Activated CD8-positive, alpha-beta memory T cell treated with anti-CD3 and anti-CD28 coated beads, Interleukin-2, amount 50 U/mL, for 1 hour (primary cell): ENCODE measurements at regions not wholly inside any gene's neighbourhood (a gene's known extent, or its start where the extent isn't known, plus 50 kb on each side); places are given as distances from the start of the nearest gene placed in this dataset.

Experiments
- DNase-seq: peaks from one replicate; pipeline ENCODE4 v3.0.0-alpha.2; 2020; ENCODE audit errors: extremely low read depth

- DNase-seq = no peak
Measured at GRCh38 chr2:220051716-220052115, 424.3 kb downstream of the SLC4A3 start.

- DNase-seq = no peak
Measured at GRCh38 chr2:220053919-220054318, 426.5 kb downstream of the SLC4A3 start.

DNA sequence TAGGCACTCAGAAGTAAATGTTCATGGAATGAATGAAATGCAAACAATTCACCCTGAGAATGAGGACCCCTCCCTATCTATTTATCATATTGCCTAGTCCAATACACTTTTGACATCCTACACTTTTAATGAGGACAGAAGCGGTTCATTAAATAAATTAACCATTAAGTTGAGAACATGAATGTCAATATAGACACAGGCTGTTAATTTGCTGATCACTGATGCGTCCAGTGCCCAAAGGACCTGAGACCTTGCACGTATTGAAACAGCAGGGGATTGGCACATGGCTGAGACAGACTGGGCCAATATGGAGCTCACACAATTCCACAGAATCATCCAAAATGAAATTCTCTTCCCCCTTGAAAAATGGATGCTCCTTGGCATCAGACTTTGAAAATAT is 430.0 kb downstream of the SLC4A3 start:
- DNase-seq = no peak

- no peak for DNase-seq
Measured at GRCh38 chr2:220057916-220058315, 430.5 kb downstream of the SLC4A3 start.

DNA sequence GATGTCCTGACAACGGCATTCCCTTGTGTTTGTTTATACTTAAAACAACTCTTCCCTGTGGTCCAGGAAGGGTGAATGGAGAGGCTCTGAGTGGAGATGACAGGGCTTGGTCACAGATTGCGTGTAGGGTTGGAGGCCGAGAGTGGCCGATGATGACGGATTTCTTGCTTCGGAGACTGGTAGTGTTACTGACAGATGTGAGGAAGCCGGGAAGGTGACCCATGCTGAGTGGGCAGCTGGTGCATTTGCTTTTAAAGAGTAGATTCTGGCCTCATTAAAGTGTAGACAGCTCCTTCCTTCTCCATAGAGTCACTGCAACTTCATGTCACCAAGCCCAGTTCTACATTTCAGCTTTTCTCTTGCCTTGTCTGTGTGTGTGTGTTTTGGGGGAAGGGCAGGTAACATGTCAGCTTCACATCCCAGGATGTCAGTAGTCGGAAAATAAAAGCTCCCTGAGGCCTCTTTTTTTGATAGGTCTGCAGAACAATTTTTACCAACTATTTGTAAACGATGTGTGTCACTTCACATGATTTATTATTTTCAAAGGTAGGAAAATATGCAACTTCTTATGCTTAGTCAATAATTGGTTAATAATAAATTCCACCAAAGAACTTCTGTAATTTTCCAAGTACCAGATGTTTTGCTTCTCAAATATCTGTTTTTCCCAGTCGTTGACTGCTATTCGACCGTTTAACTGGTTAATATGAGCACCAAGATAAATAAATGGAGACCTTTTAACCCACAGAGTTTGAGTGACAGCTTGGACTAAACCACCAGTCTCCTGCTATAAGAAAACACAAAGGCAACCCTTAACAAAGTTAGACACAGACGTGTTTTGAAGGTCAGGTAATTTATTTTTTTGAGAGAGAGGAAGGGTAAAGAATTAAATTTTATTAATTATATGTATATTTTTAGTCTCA is 436.9 kb downstream of the SLC4A3 start:
- no peak for DNase-seq

DNA sequence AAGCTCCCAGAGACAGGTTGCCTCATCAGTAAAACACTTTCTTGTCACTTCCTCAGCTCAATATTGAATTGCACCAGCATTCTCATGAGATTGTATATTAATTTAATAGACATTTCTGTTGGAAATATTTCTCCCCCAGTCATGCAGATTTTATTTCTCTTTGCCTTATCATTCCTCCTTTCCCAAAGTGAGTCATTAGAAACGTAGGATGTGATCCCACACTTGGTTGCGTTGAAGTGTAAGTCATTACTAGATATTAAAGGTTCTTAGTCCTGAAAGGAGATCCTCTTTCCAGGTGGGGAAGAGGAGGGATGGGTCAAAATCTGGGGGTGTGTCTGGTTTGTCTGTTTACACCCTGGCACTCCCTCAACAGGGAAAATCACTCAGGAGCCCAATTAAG is 438.2 kb downstream of the SLC4A3 start:
- no peak for DNase-seq

GRCh38 chr2:220068846-220069245 is 441.4 kb downstream of the SLC4A3 start:
- DNase-seq = no peak

DNA sequence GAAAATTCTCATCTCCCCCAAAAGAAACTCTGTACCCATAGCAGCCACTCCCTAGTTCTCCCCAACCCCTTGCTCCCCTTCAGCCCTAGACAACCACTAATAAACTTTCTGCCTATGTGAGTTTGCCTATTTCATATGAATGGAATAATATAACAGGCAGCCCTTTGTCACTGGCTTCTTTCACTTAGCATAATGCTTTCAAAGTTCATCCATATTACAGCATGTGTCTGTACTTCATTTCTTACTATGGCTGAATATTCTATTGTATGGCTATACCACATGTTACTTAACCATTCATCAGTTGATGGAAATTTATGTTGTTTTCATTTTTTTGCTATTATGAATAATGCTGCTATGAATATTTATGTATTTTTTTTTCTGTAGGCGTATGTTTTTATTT is 442.9 kb downstream of the SLC4A3 start:
- no peak for DNase-seq

DNA sequence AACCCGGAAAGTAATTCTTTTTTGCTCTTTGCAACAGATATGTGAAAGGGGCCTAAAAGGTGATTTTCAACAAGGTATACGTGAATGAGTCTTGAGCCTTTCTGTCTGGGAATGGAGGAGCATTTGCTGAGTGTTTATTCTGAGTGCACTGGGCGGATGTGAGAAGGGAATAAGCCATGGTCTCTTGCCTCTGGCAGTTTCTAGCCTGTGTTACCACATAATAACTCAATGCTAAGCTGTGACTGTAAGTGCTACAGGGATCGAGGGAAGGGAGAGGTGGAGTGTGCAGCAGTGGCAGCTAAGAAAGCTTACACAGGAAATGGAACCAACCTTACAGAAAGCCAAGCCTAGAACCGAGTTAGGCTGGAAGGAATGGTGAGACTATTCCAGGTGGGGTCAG is 444.3 kb downstream of the SLC4A3 start:
- no peak for DNase-seq

- DNase-seq = no peak
Measured at GRCh38 chr2:220072669-220073220, 445.3 kb downstream of the SLC4A3 start.

DNA sequence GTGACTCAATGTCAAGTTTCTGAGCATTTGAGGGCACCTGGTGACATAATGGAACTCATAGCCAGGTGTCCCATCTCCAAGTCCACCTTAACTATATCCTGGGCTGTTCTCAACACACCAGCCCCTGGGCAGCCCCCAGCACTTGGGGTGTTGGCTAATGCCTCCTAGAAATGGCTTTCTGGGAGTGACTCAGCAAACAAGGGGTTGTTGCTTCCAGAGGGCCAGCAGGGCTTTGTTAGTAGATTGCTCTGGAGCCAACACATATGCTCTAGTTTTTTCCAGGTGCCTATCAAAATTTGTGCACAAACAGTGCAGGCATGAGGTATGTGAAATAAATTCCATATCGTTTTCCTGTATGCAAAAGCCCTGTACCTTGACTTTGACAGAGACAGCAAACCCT is 448.4 kb downstream of the SLC4A3 start:
- DNase-seq = no peak

- DNase-seq = no peak
Measured at GRCh38 chr2:220076734-220077133, 449.3 kb downstream of the SLC4A3 start.

- no peak for DNase-seq
Measured at GRCh38 chr2:220077488-220077887, 450.1 kb downstream of the SLC4A3 start.

DNA sequence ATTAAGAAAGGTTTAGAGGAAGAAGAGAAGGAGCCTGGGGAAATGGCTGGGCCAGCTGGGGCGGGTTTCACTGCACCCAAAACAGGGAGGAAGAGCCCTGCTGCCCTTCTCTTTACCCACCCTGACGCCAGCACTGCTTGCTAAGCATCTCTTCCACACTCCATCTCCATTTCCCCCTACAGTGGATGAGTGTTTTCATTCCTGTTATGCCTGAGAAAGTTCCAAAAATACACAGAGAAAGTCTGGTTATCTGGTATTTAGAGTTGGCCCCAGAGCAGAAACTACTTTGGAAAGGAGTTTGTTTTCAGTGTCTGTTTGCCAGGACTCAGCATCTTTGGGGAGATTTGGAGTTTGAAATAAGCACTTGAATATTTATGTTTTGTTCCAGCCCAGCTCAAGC is 451.0 kb downstream of the SLC4A3 start:
- no peak for DNase-seq

GRCh38 chr2:220079595-220079994 is 452.2 kb downstream of the SLC4A3 start:
- no peak for DNase-seq

GRCh38 chr2:220081171-220081570 is 453.7 kb downstream of the SLC4A3 start:
- no peak for DNase-seq

GRCh38 chr2:220090050-220090449 is 462.6 kb downstream of the SLC4A3 start:
- no peak for DNase-seq

- DNase-seq = no peak
Measured at GRCh38 chr2:220096406-220096805, 469.0 kb downstream of the SLC4A3 start.

DNA sequence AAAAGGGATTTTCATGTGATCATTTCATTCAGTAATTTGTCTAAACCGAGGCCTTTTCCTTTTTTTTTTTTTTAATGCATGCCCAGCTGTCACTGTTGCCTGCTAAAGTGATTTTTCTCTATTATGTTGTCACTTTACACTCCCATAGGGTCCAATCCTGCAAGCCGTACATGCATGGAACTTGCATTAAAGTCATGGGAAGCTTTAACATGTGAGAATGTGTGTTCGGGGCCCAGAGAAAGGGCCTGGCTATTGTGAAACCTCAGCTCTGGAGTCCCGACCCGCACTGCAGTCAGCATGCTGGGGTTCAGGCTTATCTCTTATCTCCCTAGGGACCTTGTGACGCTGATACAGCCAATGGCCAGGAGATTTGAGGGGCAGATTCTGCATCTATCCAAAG is 474.6 kb downstream of the SLC4A3 start:
- DNase-seq = no peak

- no peak for DNase-seq
Measured at GRCh38 chr2:220103596-220103995, 476.2 kb downstream of the SLC4A3 start.

DNA sequence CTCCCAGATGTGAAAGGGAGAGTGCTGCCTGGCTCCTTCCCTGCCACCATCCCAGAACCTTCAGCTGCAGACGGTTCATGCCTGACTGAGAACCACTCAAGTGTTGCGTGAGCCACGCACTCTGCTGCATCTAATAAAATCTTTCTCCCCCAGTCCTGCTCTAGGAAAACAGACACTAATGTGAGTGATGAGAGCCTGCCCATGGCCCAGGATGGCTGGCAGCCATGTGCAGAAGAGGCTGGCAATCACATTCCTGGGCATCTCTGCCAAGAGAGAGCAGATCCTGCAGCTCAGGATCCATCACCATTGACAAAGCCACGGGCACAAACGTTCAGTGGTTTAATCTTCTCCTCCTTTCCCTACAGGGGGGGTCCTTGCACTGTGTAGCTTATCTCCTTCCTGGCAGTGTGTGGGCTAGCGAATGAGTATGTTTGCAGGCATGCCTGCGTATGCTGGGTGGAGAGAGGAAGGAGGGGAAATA is 477.5 kb downstream of the SLC4A3 start:
- no peak for DNase-seq

DNA sequence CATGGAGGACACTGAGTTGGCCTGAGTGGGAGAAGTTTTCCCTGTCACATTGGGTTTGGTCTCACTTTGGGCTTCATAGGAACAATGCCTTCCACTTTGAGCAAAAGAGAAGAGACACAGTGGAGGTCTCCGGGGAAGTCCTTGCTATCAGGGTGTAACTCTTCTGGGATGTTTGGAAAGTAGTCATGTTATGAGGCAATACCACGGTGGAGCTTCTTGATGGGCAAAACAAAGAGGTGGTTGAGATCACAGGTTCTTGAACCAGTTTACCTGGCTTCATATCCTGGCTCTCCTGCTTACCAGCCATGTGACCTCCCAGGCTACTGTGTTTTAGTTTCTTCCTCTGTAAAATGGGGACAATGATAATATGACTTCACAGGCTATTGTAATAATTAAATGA is 478.6 kb downstream of the SLC4A3 start:
- no peak for DNase-seq

DNA sequence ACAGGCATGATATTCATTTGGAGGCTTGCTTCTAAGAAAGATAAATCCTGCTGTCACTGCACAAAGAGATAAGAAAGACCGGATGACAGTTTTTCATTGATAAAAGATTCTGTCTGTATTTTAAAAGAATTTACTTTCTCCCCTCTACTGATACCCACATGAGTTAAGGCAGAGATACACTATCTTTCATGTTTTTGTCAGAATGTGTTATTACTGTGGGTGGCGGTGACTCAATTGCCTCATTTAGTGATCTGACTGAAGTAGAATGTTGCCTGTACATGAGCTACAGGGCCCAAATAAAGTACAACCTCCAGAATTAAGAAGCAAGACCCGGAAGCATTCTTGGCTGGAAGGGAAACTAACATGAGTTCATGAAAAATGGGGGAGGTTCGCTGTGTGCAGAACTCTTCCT is 480.0 kb downstream of the SLC4A3 start:
- DNase-seq = no peak
